Testis (tissue), 2 donors: ENCODE measurements at regions not wholly inside any gene's neighbourhood (a gene's known extent, or its start where the extent isn't known, plus 50 kb on each side); places are given as distances from the start of the nearest gene placed in this dataset.

Experiments used
- DNase-seq: peaks from one replicate; pipeline ENCODE4 v3.0.0-alpha.2; 2019
- H3K27ac ChIP-seq, 2 donors: fragments of 200-600 bp; sonication (generic); one replicate each; pipeline ENCODE4 v1.5.1; 2019
- H3K27me3 ChIP-seq: fragments of 200-600 bp; sonication (generic); one replicate; pipeline ENCODE4 v1.5.1; 2019
- H3K36me3 ChIP-seq: fragments of 200-600 bp; sonication (generic); one replicate; pipeline ENCODE4 v1.5.1; 2017; ENCODE audit warnings: low read depth; ENCODE audit errors: missing control alignments
- H3K4me1 ChIP-seq: fragments of 200-600 bp; sonication (generic); one replicate; pipeline ENCODE4 v1.5.1; 2019
- H3K4me3 ChIP-seq, 2 donors: fragments of 200-600 bp; sonication (generic); one replicate each; pipeline ENCODE4 v1.5.1; 2017 to 2019
- H3K9me3 ChIP-seq: fragments of 200-600 bp; sonication (generic); one replicate; pipeline ENCODE4 v1.5.1; 2017
- CTCF ChIP-seq, 3 experiments: fragments of 450-650 bp in 2 of 3; fragments of 200-600 bp in 1 of 3; sonication (generic) in 1 of 3; IDR thresholded peaks; one replicate each; pipeline ENCODE4 v1.5.1; 2016 to 2019; ENCODE audit warnings: antibody characterized with exemption in 3 of 3, mild to moderate bottlenecking in 2 of 3, moderate library complexity in 1 of 3
- POLR2A ChIP-seq: fragments of 450-650 bp; IDR thresholded peaks from one replicate; pipeline ENCODE4 v1.6.1; 2017; ENCODE audit warnings: antibody characterized with exemption, mild to moderate bottlenecking, moderate library complexity
- WGBS, 2 donors: methylation state at CpG; one replicate each; pipeline ENCODE4 v1.1.5; 2018; 5-methylcytosine and 5-hydroxymethylcytosine counted together
- intact Hi-C: fragments of 100-400 bp; cut with DNase I; formaldehyde crosslinking; loops from one replicate; pipeline ENCODE4 v1.15.1; 2023; ENCODE audit warnings: low total_unique reads

GRCh38 chr6:113630738-113631535 lies 226.2 kb upstream of the MARCKS start:
- intact Hi-C loops, result no loop called here

GRCh38 chr6:113631666-113632065 lies 225.5 kb upstream of the MARCKS start:
- Histone ChIP-seq H3K4me1 (peaks cover 6% of the 10 kb centered on the region), H3K9me3 (no peaks in the 10 kb centered on the region), H3K27ac (no peak overlapping the region), H3K36me3 (no peaks in the 10 kb centered on the region), H3K27me3 (no peaks in the 10 kb centered on the region), H3K4me3 (no peak overlapping the region)
- no peak for DNase-seq
- TF ChIP-seq POLR2A, result no peak
- TF ChIP-seq CTCF (IDR thresholded peaks at IDR 0.05), result no peak
- intact Hi-C loops, result no loop called here
- WGBS, 2 donors, result 89 to 91% methylated on average over 3 of the region's 3 CpGs

More at GRCh38 chr6:113630738-113631535, 226.2 kb upstream of the MARCKS start:
- Histone ChIP-seq H3K27me3 (no peaks in the 10 kb centered on the region), H3K36me3 (no peaks in the 10 kb centered on the region), H3K4me1 (peaks cover 6% of the 10 kb centered on the region), H3K9me3 (no peaks in the 10 kb centered on the region), H3K27ac (no peak overlapping the region), H3K4me3 (no peak overlapping the region)
- TF ChIP-seq CTCF (IDR thresholded peaks at IDR 0.05) (no peak), POLR2A (no peak)
- 80 to 88% methylated on average over 7 of the region's 7 CpGs for WGBS, 2 donors
- no peak for DNase-seq

- no peak for DNase-seq
- intact Hi-C loops, result no loop called here
- H3K4me3 ChIP-seq, result no peak overlapping the region
These were observed 224.8 kb upstream of the MARCKS start for GRCh38 chr6:113632220-113632864.

GRCh38 chr6:113633638-113634037 lies 223.5 kb upstream of the MARCKS start:
- H3K36me3 ChIP-seq, result no peaks in the 10 kb centered on the region
- no peaks in the 10 kb centered on the region for H3K27me3 ChIP-seq
- peaks cover 6% of the 10 kb centered on the region for H3K4me1 ChIP-seq
- H3K9me3 ChIP-seq, result no peaks in the 10 kb centered on the region
- no peak overlapping the region for H3K4me3 ChIP-seq
- intact Hi-C loops, result no loop called here
- DNase-seq, result no peak
- TF ChIP-seq POLR2A (no peak), CTCF (IDR thresholded peaks at IDR 0.05) (no peak)
- H3K27ac ChIP-seq, result no peak overlapping the region

More at GRCh38 chr6:113632220-113632864, 224.8 kb upstream of the MARCKS start:
- no peaks in the 10 kb centered on the region for H3K9me3 ChIP-seq
- H3K27ac ChIP-seq, result no peak overlapping the region
- no peaks in the 10 kb centered on the region for H3K27me3 ChIP-seq
- H3K36me3 ChIP-seq, result no peaks in the 10 kb centered on the region
- no peak for TF ChIP-seq POLR2A
- no peak for TF ChIP-seq CTCF (IDR thresholded peaks at IDR 0.05)
- WGBS, 2 donors, result 62 to 63% methylated on average over 8 of the region's 8 CpGs
- H3K4me1 ChIP-seq, result peaks cover 6% of the 10 kb centered on the region
